ENCODE measurements at regions not wholly inside any gene's neighbourhood (a gene's known extent, or its start where the extent isn't known, plus 50 kb on each side); places are given as distances from the start of the nearest gene placed in this dataset.

- no peaks in the 10 kb centered on the region for H3K9me1 ChIP-seq (ENCODE audit: insufficient read depth, low read length)
- no CpG with 5 or more reads among the region's 4 CpGs for WGBS, 2 experiments (ENCODE audit: extremely low coverage in 2 of 2, insufficient read length in 1 of 2)
- ATAC-seq (ENCODE audit: low read depth) = no peak
- H2BK20ac ChIP-seq (ENCODE audit: low read depth, low read length) = no peak overlapping the region
- no peak for DNase-seq
- H4K5ac ChIP-seq (ENCODE audit: low read depth, low read length) = no peak overlapping the region
- no peak overlapping the region for H3K4ac ChIP-seq (ENCODE audit: low read depth, low read length)
- no peak overlapping the region for H3K27ac ChIP-seq (ENCODE audit: insufficient read depth, low read length)
- no peak overlapping the region for H2BK15ac ChIP-seq (ENCODE audit: low read depth, low read length)
- H2AK5ac ChIP-seq (ENCODE audit: low read depth, low read length) = no peak overlapping the region
- no peak overlapping the region for H3K9ac ChIP-seq (ENCODE audit: low read depth, low read length)
- dilution Hi-C loops (cut with HindIII; ENCODE audit: low sequenced_read_pairs, unreplicated experiment) = no loop called here
- no peak overlapping the region for H4K91ac ChIP-seq (ENCODE audit: insufficient read depth, low read depth, low read length)
- no peaks in the 10 kb centered on the region for H3K4me1 ChIP-seq (ENCODE audit: control insufficient read depth, insufficient read depth, low read length)
- ChIA-PET POLR2A (ENCODE audit: unreplicated experiment) (no interaction called here), CTCF (no interaction called here)
- no peak overlapping the region for H3K4me2 ChIP-seq (ENCODE audit: low read depth, low read length)
- H3K14ac ChIP-seq (replicated peaks; ENCODE audit: low read depth, low read length) = no peak overlapping the region
- in situ Hi-C loops (cut with MboI; ENCODE audit: low sequenced_read_pairs) = no loop called here
- H3K23ac ChIP-seq (ENCODE audit: low read depth, low read length) = no peak overlapping the region
- no TSS peak for BruUV-seq (replicated peaks)
- no peaks in the 10 kb centered on the region for H4K20me1 ChIP-seq (ENCODE audit: insufficient read depth, low read length)
- intact Hi-C loops (cut with micrococcal nuclease) = no loop called here
- peaks cover 4% of the 10 kb centered on the region; the same call in 1 of the 2 replicates for H3K9me3 ChIP-seq (ENCODE audit: control insufficient read depth, insufficient read depth, low read length)
- H3K36me3 ChIP-seq (ENCODE audit: control insufficient read depth, insufficient read depth, low read length) = no peaks in the 10 kb centered on the region
- H2BK5ac ChIP-seq (ENCODE audit: low read depth, low read length, poor library complexity, severe bottlenecking) = no peak overlapping the region
- no peak overlapping the region for H4K8ac ChIP-seq (ENCODE audit: low read depth in 2 of 2, low read length in 2 of 2)
- no peak for TF ChIP-seq USF2 (IDR thresholded peaks at IDR 0.05; ENCODE audit: low read depth, low read length)
- no peak for TF ChIP-seq FOS (IDR thresholded peaks at IDR 0.05; ENCODE audit: low read depth, low read length)
- TF ChIP-seq RAD21 (IDR thresholded peaks at IDR 0.05; ENCODE audit: low read length) = no peak
- TF ChIP-seq MAZ (IDR thresholded peaks at IDR 0.05; ENCODE audit: borderline replicate concordance, low read depth, low read length) = no peak
- no peak for TF ChIP-seq BHLHE40 (IDR thresholded peaks at IDR 0.05; ENCODE audit: low read depth, low read length)
- no peak for TF ChIP-seq SMC3 (IDR thresholded peaks at IDR 0.05; ENCODE audit: low read depth, low read length)
- no peak for TF ChIP-seq MXI1 (IDR thresholded peaks at IDR 0.05; ENCODE audit: borderline replicate concordance, low read depth, low read length)
- TF ChIP-seq CHD1 (IDR thresholded peaks at IDR 0.05; ENCODE audit: low read depth, low read length) = no peak
- TF ChIP-seq CEBPB (IDR thresholded peaks at IDR 0.05; ENCODE audit: low read depth, low read length) = no peak
- TF ChIP-seq MAFK (IDR thresholded peaks at IDR 0.05; ENCODE audit: low read depth, low read length) = no peak
- no peak for TF ChIP-seq RFX5 (IDR thresholded peaks at IDR 0.05; ENCODE audit: low read depth, low read length)
- no peak for TF ChIP-seq ELK1 (IDR thresholded peaks at IDR 0.05; ENCODE audit: borderline replicate concordance, low read depth, low read length)
- TF ChIP-seq POLR2A (IDR thresholded peaks at IDR 0.05; ENCODE audit: low read depth, low read length) = no peak
- TF ChIP-seq NFE2L2 (IDR thresholded peaks at IDR 0.05; ENCODE audit: low read depth, low read length) = no peak
- TF ChIP-seq CTCF (conservative IDR thresholded peaks at IDR 0.05; ENCODE audit: low read depth, low read length) = no peak
- no peak overlapping the region for H3K18ac ChIP-seq (ENCODE audit: low read depth, low read length)
- no peak overlapping the region for H2BK120ac ChIP-seq (ENCODE audit: low read depth, low read length)
- no peak overlapping the region for H3K4me3 ChIP-seq (ENCODE audit: insufficient read depth, low read depth, low read length)
- no peak overlapping the region for H3K56ac ChIP-seq (ENCODE audit: extremely low read depth, insufficient read depth, low read length)
- H3K27me3 ChIP-seq (ENCODE audit: control insufficient read depth, insufficient read depth, low read length) = no peaks in the 10 kb centered on the region
- H2AFZ ChIP-seq (replicated peaks; ENCODE audit: low read length, poor library complexity) = no peak overlapping the region
- H2AK9ac ChIP-seq (replicated peaks; ENCODE audit: low read depth, low read length, poor library complexity) = no peak overlapping the region
- H3K79me1 ChIP-seq (ENCODE audit: low read depth in 1 of 2, low read length in 2 of 2) = no peaks in the 10 kb centered on the region
Observed at GRCh38 chr7:67990003-67990402, 993.4 kb downstream of the TYW1 start.

Data from IMR-90 (cell line).